ENCODE measurements at regions not wholly inside any gene's neighbourhood (a gene's known extent, or its start where the extent isn't known, plus 50 kb on each side); places are given as distances from the start of the nearest gene placed in this dataset.

DNA sequence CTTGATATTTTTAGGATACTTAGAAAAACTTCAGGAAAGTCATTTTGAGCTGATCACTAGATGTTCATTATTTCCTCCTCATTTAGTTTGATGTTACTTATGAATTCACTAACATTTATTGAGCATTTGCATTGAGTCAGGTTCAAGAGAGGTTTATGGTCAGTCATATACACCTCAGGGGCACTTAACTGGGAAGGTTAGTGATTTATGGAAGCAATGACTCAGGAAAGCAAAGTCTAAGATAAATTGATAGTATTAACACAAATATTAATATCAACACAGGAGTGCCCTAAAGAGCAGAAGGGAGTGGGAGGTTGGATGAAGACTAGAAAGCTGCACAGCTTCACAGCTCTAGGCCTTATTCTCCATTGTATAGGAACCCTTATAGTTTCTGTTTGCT, 177.0 kb upstream of the TNFAIP3 start:
- Histone ChIP-seq H3K4me1 (ENCODE audit: control insufficient read depth in 1 of 2, insufficient read depth in 2 of 2, low read depth in 1 of 2, low read length in 1 of 2) (no peaks in the 10 kb centered on the region), H3F3A (replicated peaks; ENCODE audit: insufficient read depth) (no peaks in the 10 kb centered on the region), H3K79me2 (ENCODE audit: insufficient read depth) (no peaks in the 10 kb centered on the region), H3K9me3 (no peaks in the 10 kb centered on the region), H3K9me2 (no peaks in the 10 kb centered on the region), H3K27ac (ENCODE audit: low read depth in 2 of 2, low read length in 1 of 2) (no peak overlapping the region), H3K4me2 (no peak overlapping the region), H3K27me3 (ENCODE audit: insufficient read depth) (no peaks in the 10 kb centered on the region), H2AFZ (ENCODE audit: low read depth) (no peak overlapping the region), H3K36me3 (replicated peaks in 1 of 2; ENCODE audit: control insufficient read depth in 1 of 2, insufficient read depth in 2 of 2, low read length in 1 of 2) (no peaks in the 10 kb centered on the region), H3K9ac (no peak overlapping the region), H3K4me3 (ENCODE audit: low read depth in 2 of 2, low read length in 1 of 2) (no peak overlapping the region), H4K20me1 (ENCODE audit: insufficient read depth) (no peaks in the 10 kb centered on the region)
- TF ChIP-seq RXRA (IDR thresholded peaks at IDR 0.05; ENCODE audit: borderline replicate concordance, low read depth) (no peak), FOXM1 (IDR thresholded peaks at IDR 0.05; ENCODE audit: low read depth) (no peak), RFX5 (IDR thresholded peaks at IDR 0.05; ENCODE audit: low read length) (no peak), EP300 (IDR thresholded peaks at IDR 0.05; ENCODE audit: borderline replicate concordance in 1 of 2, low read depth in 1 of 2, low read length in 1 of 2) (no peak), EZH2phosphoT487 (IDR thresholded peaks at IDR 0.05; ENCODE audit: borderline replicate concordance, low read depth) (no peak), MEF2A (IDR thresholded peaks at IDR 0.05; ENCODE audit: borderline replicate concordance, low read depth) (no peak), GATA2 (CRISPR knock-in tag; IDR thresholded peaks at IDR 0.05) (no peak), RAD21 (IDR thresholded peaks at IDR 0.05; ENCODE audit: low read length) (no peak), SIN3A (IDR thresholded peaks at IDR 0.05; ENCODE audit: borderline replicate concordance, low read depth, low read length) (no peak), REST (IDR thresholded peaks at IDR 0.05; ENCODE audit: low read depth, low read length) (no peak), MAX (IDR thresholded peaks at IDR 0.05; ENCODE audit: low read depth) (no peak), SMC3 (IDR thresholded peaks at IDR 0.05; ENCODE audit: low read depth, low read length) (no peak), RCOR1 (IDR thresholded peaks at IDR 0.05; ENCODE audit: low read length) (no peak)
- TF ChIP-seq, protein P1, sequence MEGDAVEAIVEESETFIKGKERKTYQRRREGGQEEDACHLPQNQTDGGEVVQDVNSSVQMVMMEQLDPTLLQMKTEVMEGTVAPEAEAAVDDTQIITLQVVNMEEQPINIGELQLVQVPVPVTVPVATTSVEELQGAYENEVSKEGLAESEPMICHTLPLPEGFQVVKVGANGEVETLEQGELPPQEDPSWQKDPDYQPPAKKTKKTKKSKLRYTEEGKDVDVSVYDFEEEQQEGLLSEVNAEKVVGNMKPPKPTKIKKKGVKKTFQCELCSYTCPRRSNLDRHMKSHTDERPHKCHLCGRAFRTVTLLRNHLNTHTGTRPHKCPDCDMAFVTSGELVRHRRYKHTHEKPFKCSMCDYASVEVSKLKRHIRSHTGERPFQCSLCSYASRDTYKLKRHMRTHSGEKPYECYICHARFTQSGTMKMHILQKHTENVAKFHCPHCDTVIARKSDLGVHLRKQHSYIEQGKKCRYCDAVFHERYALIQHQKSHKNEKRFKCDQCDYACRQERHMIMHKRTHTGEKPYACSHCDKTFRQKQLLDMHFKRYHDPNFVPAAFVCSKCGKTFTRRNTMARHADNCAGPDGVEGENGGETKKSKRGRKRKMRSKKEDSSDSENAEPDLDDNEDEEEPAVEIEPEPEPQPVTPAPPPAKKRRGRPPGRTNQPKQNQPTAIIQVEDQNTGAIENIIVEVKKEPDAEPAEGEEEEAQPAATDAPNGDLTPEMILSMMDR (IDR thresholded peaks at IDR 0.05), result no peak
- TF ChIP-seq, protein P2, sequence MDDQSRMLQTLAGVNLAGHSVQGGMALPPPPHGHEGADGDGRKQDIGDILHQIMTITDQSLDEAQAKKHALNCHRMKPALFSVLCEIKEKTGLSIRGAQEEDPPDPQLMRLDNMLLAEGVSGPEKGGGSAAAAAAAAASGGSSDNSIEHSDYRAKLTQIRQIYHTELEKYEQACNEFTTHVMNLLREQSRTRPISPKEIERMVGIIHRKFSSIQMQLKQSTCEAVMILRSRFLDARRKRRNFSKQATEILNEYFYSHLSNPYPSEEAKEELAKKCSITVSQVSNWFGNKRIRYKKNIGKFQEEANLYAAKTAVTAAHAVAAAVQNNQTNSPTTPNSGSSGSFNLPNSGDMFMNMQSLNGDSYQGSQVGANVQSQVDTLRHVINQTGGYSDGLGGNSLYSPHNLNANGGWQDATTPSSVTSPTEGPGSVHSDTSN (IDR thresholded peaks at IDR 0.05), result no peak
- TF ChIP-seq, protein P3, sequence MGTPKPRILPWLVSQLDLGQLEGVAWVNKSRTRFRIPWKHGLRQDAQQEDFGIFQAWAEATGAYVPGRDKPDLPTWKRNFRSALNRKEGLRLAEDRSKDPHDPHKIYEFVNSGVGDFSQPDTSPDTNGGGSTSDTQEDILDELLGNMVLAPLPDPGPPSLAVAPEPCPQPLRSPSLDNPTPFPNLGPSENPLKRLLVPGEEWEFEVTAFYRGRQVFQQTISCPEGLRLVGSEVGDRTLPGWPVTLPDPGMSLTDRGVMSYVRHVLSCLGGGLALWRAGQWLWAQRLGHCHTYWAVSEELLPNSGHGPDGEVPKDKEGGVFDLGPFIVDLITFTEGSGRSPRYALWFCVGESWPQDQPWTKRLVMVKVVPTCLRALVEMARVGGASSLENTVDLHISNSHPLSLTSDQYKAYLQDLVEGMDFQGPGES (IDR thresholded peaks at IDR 0.05; ENCODE audit: low read depth, low read length), result no peak
- ChIA-PET CTCF (interaction anchor here (0.8 kb wide), 1 partner anchor 18 kb away, joined by 3 read pairs; no protein-coding TSS in a partner anchor), POLR2A (no interaction called here)
- no peak for DNase-seq

All from SK-N-SH (cell line).